ENCODE measurements at regions not wholly inside any gene's neighbourhood (a gene's known extent, or its start where the extent isn't known, plus 50 kb on each side); places are given as distances from the start of the nearest gene placed in this dataset.

- DNase-seq = no peak
Measured at GRCh38 chr2:204278454-204278853, 266.8 kb upstream of the PARD3B start.

GRCh38 chr2:204279819-204280218 lies 265.5 kb upstream of the PARD3B start:
- DNase-seq = no peak

GRCh38 chr2:204280262-204280668 lies 265.0 kb upstream of the PARD3B start:
- DNase-seq = no peak

GRCh38 chr2:204282081-204282480 lies 263.2 kb upstream of the PARD3B start:
- DNase-seq = no peak

- DNase-seq = no peak
Measured at GRCh38 chr2:204282525-204282924, 262.8 kb upstream of the PARD3B start.

GRCh38 chr2:204289066-204289465 lies 256.2 kb upstream of the PARD3B start:
- DNase-seq = no peak

- DNase-seq = no peak
Measured at GRCh38 chr2:204292439-204292838, 252.8 kb upstream of the PARD3B start.

- no peak for DNase-seq
Measured at GRCh38 chr2:204293884-204294747, 251.2 kb upstream of the PARD3B start.

GRCh38 chr2:204298404-204298803 lies 246.9 kb upstream of the PARD3B start:
- DNase-seq = no peak

GRCh38 chr2:204299766-204300165 lies 245.5 kb upstream of the PARD3B start:
- no peak for DNase-seq

GRCh38 chr2:204306667-204307066 lies 238.6 kb upstream of the PARD3B start:
- no peak for DNase-seq

- no peak for DNase-seq
Measured at GRCh38 chr2:204312105-204312504, 233.2 kb upstream of the PARD3B start.

GRCh38 chr2:204313256-204313655 lies 232.0 kb upstream of the PARD3B start:
- no peak for DNase-seq

- DNase-seq = no peak
Measured at GRCh38 chr2:204315236-204315662, 230.0 kb upstream of the PARD3B start.

GRCh38 chr2:204317640-204318039 lies 227.6 kb upstream of the PARD3B start:
- DNase-seq = no peak

GRCh38 chr2:204321027-204321800 lies 224.1 kb upstream of the PARD3B start:
- no peak for DNase-seq

GRCh38 chr2:204321910-204322751 lies 223.1 kb upstream of the PARD3B start:
- no peak for DNase-seq

GRCh38 chr2:204325468-204325867 lies 219.8 kb upstream of the PARD3B start:
- DNase-seq = peak; percentile 40

GRCh38 chr2:204328373-204328772 lies 216.9 kb upstream of the PARD3B start:
- DNase-seq = no peak

GRCh38 chr2:204329016-204329415 lies 216.3 kb upstream of the PARD3B start:
- no peak for DNase-seq

- DNase-seq = no peak
Measured at GRCh38 chr2:204329532-204329931, 215.7 kb upstream of the PARD3B start.

- no peak for DNase-seq
Measured at GRCh38 chr2:204331180-204331579, 214.1 kb upstream of the PARD3B start.

GRCh38 chr2:204331988-204332387 lies 213.3 kb upstream of the PARD3B start:
- no peak for DNase-seq
